ENCODE measurements at regions not wholly inside any gene's neighbourhood (a gene's known extent, or its start where the extent isn't known, plus 50 kb on each side); places are given as distances from the start of the nearest gene placed in this dataset.

GRCh38 chrX:82626978-82627377 is 881.1 kb upstream of the POU3F4 start (continued):
- TF ChIP-seq ATF2 (IDR thresholded peaks at IDR 0.05; ENCODE audit: low read length) = no peak

DNA sequence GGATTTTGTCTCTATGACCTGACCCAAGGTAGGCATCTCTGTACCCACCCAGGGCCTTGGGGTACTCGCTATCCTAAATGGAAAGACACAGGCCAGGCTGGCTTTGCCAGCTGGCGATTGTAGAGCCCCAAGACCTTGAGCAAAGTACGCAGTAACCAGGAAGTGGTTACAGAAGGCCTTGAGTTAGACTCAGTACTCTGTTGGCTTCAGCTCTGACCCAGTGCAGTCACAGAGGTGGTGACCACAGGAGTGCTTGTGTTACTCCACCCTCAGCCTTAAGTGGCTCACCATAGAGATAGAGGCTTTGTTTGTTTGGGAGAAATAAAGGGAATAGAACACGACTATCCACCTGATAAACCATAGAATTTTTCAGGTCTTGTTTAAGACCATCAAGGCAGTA is 880.5 kb upstream of the POU3F4 start:
- H3K36me3 ChIP-seq (ENCODE audit: control insufficient read depth in 2 of 2, insufficient read depth in 2 of 2, low read length in 1 of 2) = no peaks in the 10 kb centered on the region
- DNase-seq (ENCODE audit: low read depth, low spot score) (no peak), FAIRE-seq (no peak), ATAC-seq (no peak)
- no peaks in the 10 kb centered on the region for H4K20me1 ChIP-seq (ENCODE audit: control insufficient read depth, insufficient read depth)
- H3K27ac ChIP-seq (ENCODE audit: control insufficient read depth, insufficient read depth) = no peak overlapping the region
- no TSS peak for BruUV-seq (replicated peaks)
- POLR2A ChIA-PET = no interaction called here
- no peaks in the 10 kb centered on the region for H3K4me1 ChIP-seq (ENCODE audit: control insufficient read depth, insufficient read depth, low read length)
- RAD21 ChIA-PET (ENCODE audit: unreplicated experiment) = no interaction called here
- no peak overlapping the region for H3K9ac ChIP-seq (ENCODE audit: control insufficient read depth, insufficient read depth, low read length)
- no peak overlapping the region for H2AFZ ChIP-seq (ENCODE audit: control insufficient read depth, low read depth, low read length)
- in situ Hi-C loops (cut with MboI) = no loop called here
- 9% methylated on average over 4 of the region's 4 CpGs for WGBS (ENCODE audit: insufficient coverage, insufficient replicate concordance, low lambda C conversion rate, missing lambda C conversion rate)
- no peaks in the 10 kb centered on the region for H3K9me3 ChIP-seq (replicated peaks; ENCODE audit: control insufficient read depth, insufficient read depth, low read length)
- no peaks in the 10 kb centered on the region for H3K79me2 ChIP-seq (ENCODE audit: control insufficient read depth, insufficient read depth, low read length)
- SMC1A ChIA-PET (ENCODE audit: uncharacterized antibody, unreplicated experiment) = no interaction called here
- no peaks in the 10 kb centered on the region for H3K27me3 ChIP-seq (replicated peaks in 1 of 2; ENCODE audit: control insufficient read depth in 2 of 2, insufficient read depth in 2 of 2, low read length in 1 of 2)
- CTCF ChIA-PET = no interaction called here
- H3K4me2 ChIP-seq (ENCODE audit: control insufficient read depth, insufficient read depth) = no peak overlapping the region
- TF ChIP-seq LARP7 (IDR thresholded peaks at IDR 0.05) = no peak
- TF ChIP-seq RB1 (IDR thresholded peaks at IDR 0.05; ENCODE audit: borderline replicate concordance) = no peak
- no peak for TF ChIP-seq TARDBP (IDR thresholded peaks at IDR 0.05; ENCODE audit: borderline replicate concordance)
- H3K4me3 ChIP-seq = no peak overlapping the region
- intact Hi-C loops (cut with micrococcal nuclease; ENCODE audit: unreplicated experiment) = no loop called here

DNA sequence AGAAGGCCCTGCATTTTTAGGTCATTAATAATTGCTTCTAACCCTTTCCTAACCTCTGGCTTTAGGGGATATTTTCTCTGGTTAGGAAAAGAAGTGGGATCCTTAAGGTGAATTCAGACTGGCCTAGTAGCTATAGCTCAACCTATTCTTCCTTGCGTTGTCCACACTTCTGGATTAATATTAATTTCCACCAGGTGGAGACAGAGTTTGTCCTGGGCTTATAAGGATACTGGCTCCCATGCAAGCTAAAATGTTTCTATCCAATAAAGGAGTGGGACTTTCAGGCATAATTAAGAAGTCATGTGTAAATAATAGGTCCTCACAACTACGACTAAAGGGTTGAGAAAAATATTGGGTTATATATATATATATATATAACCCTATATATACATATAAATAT is 860.0 kb upstream of the POU3F4 start:
- RAD21 ChIA-PET (ENCODE audit: unreplicated experiment) = no interaction called here
- no peak overlapping the region for H2AFZ ChIP-seq (ENCODE audit: control insufficient read depth, low read depth, low read length)
- CTCF ChIA-PET = interaction anchor here (1.0 to 1.7 kb wide), 2 partner anchors 769 to 987 kb away, joined by 3 to 4 read pairs; no protein-coding TSS in a partner anchor
- no peak for DNase-seq (ENCODE audit: low read depth, low spot score)
- no peak overlapping the region for H3K4me2 ChIP-seq (ENCODE audit: control insufficient read depth, insufficient read depth)
- no peak for FAIRE-seq
- intact Hi-C loops (cut with micrococcal nuclease; ENCODE audit: unreplicated experiment) = no loop called here
- H3K4me3 ChIP-seq = no peak overlapping the region
- no peaks in the 10 kb centered on the region for H3K4me1 ChIP-seq (ENCODE audit: control insufficient read depth, insufficient read depth, low read length)
- no peaks in the 10 kb centered on the region for H3K36me3 ChIP-seq (ENCODE audit: control insufficient read depth in 2 of 2, insufficient read depth in 2 of 2, low read length in 1 of 2)
- BruUV-seq (replicated peaks) = no TSS peak
- H3K79me2 ChIP-seq (ENCODE audit: control insufficient read depth, insufficient read depth, low read length) = no peaks in the 10 kb centered on the region
- TF ChIP-seq RAD21 (IDR thresholded peaks at IDR 0.05; ENCODE audit: insufficient read depth, low read depth, low read length) (0 out of 2 replicates have a peak, but pooled peaks have one; percentile 19), CHD2 (IDR thresholded peaks at IDR 0.05; ENCODE audit: borderline replicate concordance, low read depth, low read length) (no peak)
- no peaks in the 10 kb centered on the region for H3K9me3 ChIP-seq (replicated peaks; ENCODE audit: control insufficient read depth, insufficient read depth, low read length)
- POLR2A ChIA-PET = no interaction called here
- no peak overlapping the region for H3K27ac ChIP-seq (ENCODE audit: control insufficient read depth, insufficient read depth)
- no peak overlapping the region for H3K9ac ChIP-seq (ENCODE audit: control insufficient read depth, insufficient read depth, low read length)
- SMC1A ChIA-PET (ENCODE audit: uncharacterized antibody, unreplicated experiment) = no interaction called here
- ATAC-seq = no peak
- in situ Hi-C loops (cut with MboI) = no loop called here
- 64% methylated on average over 2 of the region's 2 CpGs for WGBS (ENCODE audit: insufficient coverage, insufficient replicate concordance, low lambda C conversion rate, missing lambda C conversion rate)
- H4K20me1 ChIP-seq (ENCODE audit: control insufficient read depth, insufficient read depth) = no peaks in the 10 kb centered on the region
- H3K27me3 ChIP-seq (replicated peaks in 1 of 2; ENCODE audit: control insufficient read depth in 2 of 2, insufficient read depth in 2 of 2, low read length in 1 of 2) = no peaks in the 10 kb centered on the region
